Loucy (cell line): ENCODE measurements at regions not wholly inside any gene's neighbourhood (a gene's known extent, or its start where the extent isn't known, plus 50 kb on each side); places are given as distances from the start of the nearest gene placed in this dataset.

Source experiments
- H2AFZ ChIP-seq: fragments of 200-600 bp; sonication (generic); 2 replicates; pipeline ENCODE4 v1.6.0; 2016; ENCODE audit warnings: antibody characterized with exemption, mild to moderate bottlenecking, low read length, moderate library complexity
- H3F3A ChIP-seq: fragments of 200-600 bp; 2 replicates; pipeline ENCODE4 v1.6.0; 2016; ENCODE audit warnings: antibody characterized with exemption, low read depth, mild to moderate bottlenecking
- H3K27me3 ChIP-seq: fragments of 200-600 bp; sonication (generic); 2 replicates; pipeline ENCODE4 v1.6.1; 2014; ENCODE audit warnings: low read length, mild to moderate bottlenecking; ENCODE audit not compliant: insufficient read depth, poor library complexity, severe bottlenecking
- H3K36me3 ChIP-seq: fragments of 200-600 bp; sonication (generic); 2 replicates; pipeline ENCODE4 v1.6.1; 2016; ENCODE audit warnings: low read length; ENCODE audit not compliant: insufficient read depth
- H3K4me1 ChIP-seq: fragments of 200-600 bp; sonication (generic); 2 replicates; pipeline ENCODE4 v1.5.1; 2014; ENCODE audit warnings: low read length, mild to moderate bottlenecking; ENCODE audit not compliant: insufficient read depth, poor library complexity, severe bottlenecking
- H3K4me2 ChIP-seq: fragments of 200-600 bp; sonication (generic); 2 replicates; pipeline ENCODE4 v1.6.0; 2014; ENCODE audit warnings: antibody characterized with exemption, low read length, low read depth, mild to moderate bottlenecking; ENCODE audit not compliant: poor library complexity, severe bottlenecking
- H3K4me3 ChIP-seq: fragments of 200-600 bp; sonication (generic); 2 replicates; pipeline ENCODE4 v1.5.1; 2014; ENCODE audit warnings: low read length, mild to moderate bottlenecking, mixed read lengths; ENCODE audit not compliant: poor library complexity, severe bottlenecking
- H3K79me2 ChIP-seq: fragments of 200-600 bp; sonication (generic); 2 replicates; pipeline ENCODE4 v1.6.1; 2014; ENCODE audit warnings: low read length; ENCODE audit not compliant: insufficient read depth
- H3K9ac ChIP-seq: fragments of 200-600 bp; sonication (generic); 2 replicates; pipeline ENCODE4 v1.6.0; 2014; ENCODE audit warnings: mild to moderate bottlenecking, low read depth, low read length, moderate library complexity; ENCODE audit not compliant: poor library complexity, severe bottlenecking
- H3K9me2 ChIP-seq: fragments of 200-600 bp; sonication (generic); replicated peaks from 2 replicates; pipeline ENCODE4 v1.6.1; 2016; ENCODE audit warnings: low read depth, low read length, mixed read lengths
- H3K9me3 ChIP-seq: fragments of 200-600 bp; sonication (generic); 2 replicates; pipeline ENCODE4 v1.6.1; 2014; ENCODE audit warnings: mild to moderate bottlenecking, antibody characterized with exemption, low read length, low read depth; ENCODE audit not compliant: insufficient read depth
- H4K20me1 ChIP-seq: fragments of 200-600 bp; sonication (generic); 2 replicates; pipeline ENCODE4 v1.6.0; 2014; ENCODE audit warnings: antibody characterized with exemption, low read length, mild to moderate bottlenecking; ENCODE audit not compliant: insufficient read depth, poor library complexity, severe bottlenecking
- CTCF ChIP-seq: fragments of 200-600 bp; sonication (generic); conservative IDR thresholded peaks from 2 replicates; pipeline ENCODE4 v1.5.1; 2014; ENCODE audit warnings: mild to moderate bottlenecking, antibody characterized with exemption, low read length
- EZH2phosphoT487 ChIP-seq: fragments of 200-600 bp; IDR thresholded peaks from 2 replicates; pipeline ENCODE4 v1.6.1; 2018; ENCODE audit warnings: antibody characterized with exemption, mild to moderate bottlenecking, moderate library complexity, borderline replicate concordance

GRCh38 chr5:28165096-28165495, 1126.7 kb upstream of the CDH9 start:
- Histone ChIP-seq H3K9me3 (no peaks in the 10 kb centered on the region), H3K79me2 (no peaks in the 10 kb centered on the region), H3K4me2 (no peak overlapping the region), H3K27me3 (no peaks in the 10 kb centered on the region), H3F3A (no peaks in the 10 kb centered on the region), H4K20me1 (no peaks in the 10 kb centered on the region), H2AFZ (no peak overlapping the region), H3K4me1 (no peaks in the 10 kb centered on the region), H3K9ac (no peak overlapping the region), H3K4me3 (no peak overlapping the region), H3K9me2 (peaks cover 4% of the 10 kb centered on the region; the same call in 1 of the 2 replicates), H3K36me3 (no peaks in the 10 kb centered on the region)
- no peak for TF ChIP-seq EZH2phosphoT487
- TF ChIP-seq CTCF: no peak

GRCh38 chr5:28164568-28164967, 1126.2 kb upstream of the CDH9 start:
- H3K9ac ChIP-seq: no peak overlapping the region
- no peaks in the 10 kb centered on the region for H4K20me1 ChIP-seq
- no peaks in the 10 kb centered on the region for H3K4me1 ChIP-seq
- H3K4me3 ChIP-seq: no peak overlapping the region
- no peak overlapping the region for H3K4me2 ChIP-seq
- H3K27me3 ChIP-seq: no peaks in the 10 kb centered on the region
- no peak for TF ChIP-seq EZH2phosphoT487
- TF ChIP-seq CTCF: no peak
- H2AFZ ChIP-seq: no peak overlapping the region
- no peaks in the 10 kb centered on the region for H3F3A ChIP-seq
- no peaks in the 10 kb centered on the region for H3K36me3 ChIP-seq
- no peaks in the 10 kb centered on the region for H3K9me3 ChIP-seq
- H3K79me2 ChIP-seq: no peaks in the 10 kb centered on the region
- peaks cover 4% of the 10 kb centered on the region; the same call in 1 of the 2 replicates for H3K9me2 ChIP-seq

DNA sequence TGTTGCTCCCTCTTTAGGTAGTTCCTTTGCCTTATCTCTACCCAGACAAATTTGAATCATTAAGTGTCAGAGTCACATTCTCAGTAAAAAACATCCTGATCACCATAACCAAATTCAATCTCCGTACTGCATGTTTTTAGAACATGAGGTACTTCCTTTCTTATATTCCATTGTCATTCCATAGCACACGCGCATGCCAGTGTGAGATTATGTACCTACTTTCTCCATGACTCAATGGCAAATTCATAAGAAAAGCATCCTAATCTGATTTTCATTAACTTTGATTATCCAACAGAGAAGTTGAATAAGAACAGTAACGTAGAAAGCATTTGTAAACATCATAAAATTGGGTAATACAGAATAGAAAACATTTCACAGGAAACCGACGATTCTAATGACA, 1118.6 kb upstream of the CDH9 start:
- Histone ChIP-seq H4K20me1 (no peaks in the 10 kb centered on the region), H3F3A (no peaks in the 10 kb centered on the region), H3K9ac (no peak overlapping the region), H3K4me3 (no peak overlapping the region), H3K9me3 (no peaks in the 10 kb centered on the region), H3K9me2 (no peaks in the 10 kb centered on the region), H3K27me3 (no peaks in the 10 kb centered on the region), H3K4me1 (no peaks in the 10 kb centered on the region), H3K36me3 (no peaks in the 10 kb centered on the region), H2AFZ (no peak overlapping the region), H3K79me2 (no peaks in the 10 kb centered on the region), H3K4me2 (no peak overlapping the region)
- TF ChIP-seq EZH2phosphoT487: no peak
- TF ChIP-seq CTCF: no peak
